ENCODE measurements at regions not wholly inside any gene's neighbourhood (a gene's known extent, or its start where the extent isn't known, plus 50 kb on each side); places are given as distances from the start of the nearest gene placed in this dataset.

DNA sequence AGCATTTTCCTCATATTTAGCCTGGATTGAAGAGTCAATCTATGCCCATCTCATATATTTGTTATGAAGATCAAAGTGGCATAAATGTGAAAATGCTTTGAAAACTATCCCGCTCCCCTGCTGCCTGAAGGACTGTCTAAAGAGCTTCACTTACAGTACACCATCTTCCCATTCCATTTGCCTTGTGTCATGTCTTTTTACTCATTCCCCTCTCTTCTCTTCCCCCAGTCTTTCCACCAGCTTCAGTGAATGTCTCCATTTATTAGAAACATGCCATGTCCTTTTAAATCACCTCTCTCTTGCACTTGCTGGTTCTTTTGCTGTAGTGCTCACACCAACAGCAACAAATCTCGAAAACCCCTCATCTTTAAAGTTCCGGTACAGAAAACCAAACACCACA is 192.7 kb upstream of the SGCD start:
- TF ChIP-seq YY1 (IDR thresholded peaks at IDR 0.05; ENCODE audit: low read depth, low read length) (no peak), JUN (IDR thresholded peaks at IDR 0.05; ENCODE audit: low read depth, low read length) (no peak), POLR2AphosphoS5 (IDR thresholded peaks at IDR 0.05; ENCODE audit: low read depth, low read length) (no peak), EP300 (IDR thresholded peaks at IDR 0.05; ENCODE audit: borderline replicate concordance in 1 of 2, low read depth in 2 of 2, low read length in 2 of 2) (no peak), POLR2A (IDR thresholded peaks at IDR 0.05; ENCODE audit: control extremely low read depth in 1 of 2, low read depth in 2 of 2, low read length in 2 of 2) (no peak), BACH1 (IDR thresholded peaks at IDR 0.05; ENCODE audit: low read length) (no peak), GABPA (IDR thresholded peaks at IDR 0.05; ENCODE audit: borderline replicate concordance, insufficient read depth, low read length) (no peak), RAD21 (IDR thresholded peaks at IDR 0.05 in 1 of 2, conservative IDR thresholded peaks at IDR 0.05 in 1 of 2; ENCODE audit: low read depth in 2 of 2, low read length in 2 of 2) (no peak), ZNF274 (IDR thresholded peaks at IDR 0.05; ENCODE audit: borderline replicate concordance, extremely low read depth, low read length) (no peak)
- TF ChIP-seq, protein P1, sequence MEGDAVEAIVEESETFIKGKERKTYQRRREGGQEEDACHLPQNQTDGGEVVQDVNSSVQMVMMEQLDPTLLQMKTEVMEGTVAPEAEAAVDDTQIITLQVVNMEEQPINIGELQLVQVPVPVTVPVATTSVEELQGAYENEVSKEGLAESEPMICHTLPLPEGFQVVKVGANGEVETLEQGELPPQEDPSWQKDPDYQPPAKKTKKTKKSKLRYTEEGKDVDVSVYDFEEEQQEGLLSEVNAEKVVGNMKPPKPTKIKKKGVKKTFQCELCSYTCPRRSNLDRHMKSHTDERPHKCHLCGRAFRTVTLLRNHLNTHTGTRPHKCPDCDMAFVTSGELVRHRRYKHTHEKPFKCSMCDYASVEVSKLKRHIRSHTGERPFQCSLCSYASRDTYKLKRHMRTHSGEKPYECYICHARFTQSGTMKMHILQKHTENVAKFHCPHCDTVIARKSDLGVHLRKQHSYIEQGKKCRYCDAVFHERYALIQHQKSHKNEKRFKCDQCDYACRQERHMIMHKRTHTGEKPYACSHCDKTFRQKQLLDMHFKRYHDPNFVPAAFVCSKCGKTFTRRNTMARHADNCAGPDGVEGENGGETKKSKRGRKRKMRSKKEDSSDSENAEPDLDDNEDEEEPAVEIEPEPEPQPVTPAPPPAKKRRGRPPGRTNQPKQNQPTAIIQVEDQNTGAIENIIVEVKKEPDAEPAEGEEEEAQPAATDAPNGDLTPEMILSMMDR (IDR thresholded peaks at IDR 0.05; ENCODE audit: control extremely low read depth in 1 of 3, insufficient read depth in 1 of 3, low read depth in 1 of 3, low read length in 3 of 3), result no peak
- TF ChIP-seq, protein P2, sequence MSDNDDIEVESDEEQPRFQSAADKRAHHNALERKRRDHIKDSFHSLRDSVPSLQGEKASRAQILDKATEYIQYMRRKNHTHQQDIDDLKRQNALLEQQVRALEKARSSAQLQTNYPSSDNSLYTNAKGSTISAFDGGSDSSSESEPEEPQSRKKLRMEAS (IDR thresholded peaks at IDR 0.05), result no peak

Measured in H1 (cell line).